GM10266 (cell line): ENCODE measurements at regions not wholly inside any gene's neighbourhood (a gene's known extent, or its start where the extent isn't known, plus 50 kb on each side); places are given as distances from the start of the nearest gene placed in this dataset.
"Not testable (repeated sequence)": the region's sequence is repeated elsewhere in the genome, so short reads cannot be mapped to it uniquely, and the experiment has no call there.

Experiments used
- DNase-seq: peaks from one replicate; pipeline ENCODE4 v3.0.0; 2012; ENCODE audit errors: extremely low spot score
- CTCF ChIP-seq: IDR thresholded peaks from 2 replicates; pipeline ENCODE4 v1.5.1; 2012; ENCODE audit warnings: mild to moderate bottlenecking, low read depth; ENCODE audit not compliant: control insufficient read depth, insufficient read depth; ENCODE audit errors: missing control alignments

DNA sequence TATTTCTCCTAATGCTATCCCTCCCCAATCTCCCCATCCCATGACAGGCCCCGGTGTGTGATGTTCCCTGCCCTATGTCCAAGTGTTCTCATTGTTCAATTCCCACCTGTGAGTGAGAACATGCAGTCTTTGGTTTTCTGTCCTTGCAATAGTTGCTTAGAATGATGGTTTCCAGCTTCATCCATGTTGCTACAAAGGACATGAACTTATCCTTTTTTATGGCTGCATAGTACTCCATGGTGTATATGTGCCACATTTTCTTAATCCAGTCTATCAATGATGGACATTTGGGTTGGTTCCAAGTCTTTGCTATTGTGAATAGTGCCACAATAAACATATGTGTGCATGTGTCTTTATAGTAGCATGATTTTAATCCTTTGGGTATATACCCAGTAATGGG lies 51.3 kb upstream of the RIOK2 start:
- not testable (repeated sequence) for DNase-seq

- TF ChIP-seq CTCF, result no peak
- DNase-seq, result no peak
Observed at GRCh38 chr5:97242341-97242740, 59.3 kb upstream of the RIOK2 start.

GRCh38 chr5:97243353-97243752 lies 60.3 kb upstream of the RIOK2 start:
- DNase-seq, result no peak
- no peak for TF ChIP-seq CTCF

DNA sequence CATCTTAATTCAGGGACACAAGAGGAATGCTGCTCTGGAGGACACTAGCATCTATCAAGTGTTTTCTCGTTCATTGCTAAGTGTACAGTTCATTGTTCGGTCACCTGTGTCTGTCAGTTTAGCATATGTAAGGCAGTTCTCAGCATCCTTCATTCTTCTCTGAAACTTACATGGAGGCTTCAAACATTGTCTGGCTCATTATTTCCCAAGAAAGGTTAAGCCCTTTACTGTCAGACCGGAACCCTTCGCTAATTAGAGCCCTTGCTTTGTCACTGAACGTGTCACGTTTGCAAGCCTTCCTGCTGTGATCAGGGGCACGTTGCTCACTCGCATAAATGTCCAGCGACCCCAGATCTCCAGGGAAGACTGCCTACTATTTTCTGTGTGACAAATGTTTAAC lies 62.3 kb upstream of the RIOK2 start:
- DNase-seq, result no peak
- TF ChIP-seq CTCF, result no peak

GRCh38 chr5:97250113-97250512 lies 67.1 kb upstream of the RIOK2 start:
- TF ChIP-seq CTCF, result no peak
- no peak for DNase-seq

DNA sequence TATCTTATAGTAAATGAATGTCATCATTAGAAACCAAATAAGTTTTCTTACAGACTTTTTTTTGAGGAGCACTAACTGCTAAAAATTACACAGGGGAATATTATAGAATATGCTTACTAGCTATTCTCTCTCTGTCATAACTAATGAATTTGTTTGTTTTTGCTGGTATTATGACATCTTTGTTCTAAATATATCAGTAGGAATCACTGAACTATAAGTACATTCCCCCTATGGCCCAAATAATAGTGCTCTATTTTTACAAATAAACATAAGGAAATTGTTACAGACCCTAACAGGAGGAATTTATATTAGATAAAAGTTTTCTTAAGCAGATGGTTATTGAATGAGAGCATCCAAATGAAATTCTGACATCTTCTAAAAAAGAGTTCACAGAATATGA lies 83.0 kb upstream of the RIOK2 start:
- DNase-seq, result no peak
- no peak for TF ChIP-seq CTCF

DNA sequence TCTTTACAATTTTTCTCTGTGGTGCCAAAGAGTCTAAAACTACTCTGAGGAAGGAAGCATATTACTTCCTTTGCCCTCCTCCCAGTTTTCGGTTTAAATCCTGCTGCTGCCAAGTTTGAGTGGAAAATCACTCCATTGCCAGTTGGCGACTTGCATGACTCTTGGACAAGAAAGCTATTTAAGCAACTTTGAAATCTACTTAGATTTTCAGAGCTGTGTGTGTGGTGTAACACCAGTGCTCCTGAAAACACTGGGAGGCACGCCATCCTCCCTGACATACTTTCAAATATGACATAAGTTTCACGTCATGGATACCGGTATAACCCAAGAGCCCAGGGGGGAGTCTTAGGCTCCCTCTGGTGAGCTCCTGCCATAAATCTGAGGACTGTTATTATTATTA lies 83.5 kb upstream of the RIOK2 start:
- no peak for TF ChIP-seq CTCF
- no peak for DNase-seq

DNA sequence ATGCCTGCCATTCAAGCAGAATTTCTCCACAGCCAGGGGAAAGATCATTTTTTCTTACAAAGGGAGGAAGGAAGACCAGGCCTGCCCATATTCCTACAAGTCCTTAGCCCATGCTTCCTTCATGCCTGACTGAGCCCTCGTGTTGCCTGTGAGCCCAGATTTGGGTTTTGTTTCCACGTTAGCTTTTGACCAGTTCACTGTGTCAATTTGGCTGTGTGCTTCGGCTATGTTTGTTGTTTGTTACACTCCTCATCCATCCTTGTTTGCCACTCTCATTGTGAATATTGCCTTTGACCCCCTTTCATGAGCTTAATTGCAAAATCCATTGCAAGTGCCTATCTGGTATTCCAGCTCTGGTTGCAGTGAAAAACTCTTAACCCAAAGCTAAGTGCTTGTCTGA lies 84.7 kb upstream of the RIOK2 start:
- TF ChIP-seq CTCF, result no peak
- no peak for DNase-seq
